RWPE2 (cell line): ENCODE measurements at regions not wholly inside any gene's neighbourhood (a gene's known extent, or its start where the extent isn't known, plus 50 kb on each side); places are given as distances from the start of the nearest gene placed in this dataset.

Experiments used
- ATAC-seq: fragments of 200-7000 bp; cut with Tn5 transposase; 3 replicates; pipeline ENCODE4 v1.9.1; 2021; ENCODE audit warnings: low read depth
- DNase-seq: peaks from one replicate; pipeline ENCODE4 v3.0.0-alpha.2; 2020; ENCODE audit warnings: low spot score
- H3K27ac ChIP-seq: fragments of 450-650 bp; 2 replicates; pipeline ENCODE4 v1.5.1; 2017; ENCODE audit warnings: mild to moderate bottlenecking; ENCODE audit not compliant: poor library complexity, severe bottlenecking
- H3K27me3 ChIP-seq: fragments of 250-450 bp; sonication (Bioruptor Pico); 2 replicates; pipeline ENCODE4 v1.5.1; 2021; ENCODE audit warnings: mild to moderate bottlenecking, moderate library complexity; ENCODE audit not compliant: insufficient read depth, poor library complexity, severe bottlenecking
- H3K36me3 ChIP-seq: fragments of 250-450 bp; sonication (Bioruptor Pico); 2 replicates; pipeline ENCODE4 v1.5.1; 2020; ENCODE audit warnings: low read depth, mild to moderate bottlenecking, moderate library complexity
- H3K4me1 ChIP-seq: fragments of 250-450 bp; sonication (Bioruptor Pico); 2 replicates; pipeline ENCODE4 v1.5.1; 2021; ENCODE audit warnings: mild to moderate bottlenecking, moderate library complexity; ENCODE audit not compliant: insufficient read depth, poor library complexity, severe bottlenecking
- H3K4me3 ChIP-seq: fragments of 250-450 bp; sonication (Bioruptor Pico); 2 replicates; pipeline ENCODE4 v1.5.1; 2021; ENCODE audit warnings: mild to moderate bottlenecking, moderate library complexity; ENCODE audit not compliant: severe bottlenecking
- H3K9me3 ChIP-seq: fragments of 250-450 bp; sonication (Bioruptor Pico); 2 replicates; pipeline ENCODE4 v1.5.1; 2021; ENCODE audit warnings: mild to moderate bottlenecking, moderate library complexity; ENCODE audit not compliant: severe bottlenecking
- TF ChIP-seq, protein P1 (sequence below): fragments of 450-650 bp; IDR thresholded peaks from one replicate; pipeline ENCODE4 v1.5.1; 2017; ENCODE audit warnings: mild to moderate bottlenecking, moderate library complexity; ENCODE audit not compliant: poor library complexity, severe bottlenecking

DNA sequence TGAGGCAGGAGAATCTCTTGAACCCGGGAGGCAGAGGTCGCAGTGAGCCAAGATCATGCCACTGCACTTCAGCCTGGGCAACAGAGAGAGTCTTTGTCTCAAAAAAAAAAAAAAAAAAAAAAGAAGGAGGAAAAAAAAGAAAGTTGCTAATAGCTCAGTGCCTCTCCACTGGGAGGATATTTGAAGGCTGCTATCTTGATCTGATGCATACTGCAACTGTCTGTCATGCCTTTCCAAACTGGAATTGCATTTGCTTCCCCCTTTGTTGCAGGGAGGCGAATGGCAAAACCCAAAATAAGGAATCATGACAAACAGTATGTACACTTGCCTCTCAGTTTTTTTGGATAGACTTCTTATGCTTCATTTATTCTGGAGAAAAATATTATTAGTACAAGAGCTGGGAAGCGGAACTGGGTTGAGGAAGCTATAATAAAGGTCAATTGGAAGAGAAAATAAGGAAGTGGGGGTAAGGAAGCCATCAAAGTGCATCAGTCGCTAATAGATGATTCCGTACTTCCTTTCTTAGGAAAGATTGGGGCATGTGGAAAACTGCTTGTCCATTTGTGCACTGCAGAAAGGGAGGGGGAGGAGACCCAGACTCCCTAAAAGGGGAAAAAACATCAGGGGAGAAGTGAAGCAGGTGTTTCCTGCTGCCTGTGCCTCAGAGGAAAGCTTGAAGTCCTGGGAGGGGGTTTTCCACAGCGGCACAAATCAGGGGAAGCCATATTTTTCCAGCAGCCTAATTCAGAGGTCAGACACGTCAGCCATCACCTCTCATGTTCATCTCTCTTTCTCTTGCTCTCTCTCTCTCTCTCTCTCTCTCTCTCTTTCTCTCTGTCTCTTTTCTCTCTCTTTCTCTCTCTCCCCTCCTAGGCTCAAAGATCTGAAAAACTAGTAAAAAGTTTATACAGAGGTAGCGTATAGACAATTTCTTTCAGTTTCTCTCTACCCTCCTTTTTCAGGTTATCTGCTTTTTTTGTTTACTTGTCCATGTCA lies 301.4 kb upstream of the TNP1 start:
- TF ChIP-seq, protein P1, sequence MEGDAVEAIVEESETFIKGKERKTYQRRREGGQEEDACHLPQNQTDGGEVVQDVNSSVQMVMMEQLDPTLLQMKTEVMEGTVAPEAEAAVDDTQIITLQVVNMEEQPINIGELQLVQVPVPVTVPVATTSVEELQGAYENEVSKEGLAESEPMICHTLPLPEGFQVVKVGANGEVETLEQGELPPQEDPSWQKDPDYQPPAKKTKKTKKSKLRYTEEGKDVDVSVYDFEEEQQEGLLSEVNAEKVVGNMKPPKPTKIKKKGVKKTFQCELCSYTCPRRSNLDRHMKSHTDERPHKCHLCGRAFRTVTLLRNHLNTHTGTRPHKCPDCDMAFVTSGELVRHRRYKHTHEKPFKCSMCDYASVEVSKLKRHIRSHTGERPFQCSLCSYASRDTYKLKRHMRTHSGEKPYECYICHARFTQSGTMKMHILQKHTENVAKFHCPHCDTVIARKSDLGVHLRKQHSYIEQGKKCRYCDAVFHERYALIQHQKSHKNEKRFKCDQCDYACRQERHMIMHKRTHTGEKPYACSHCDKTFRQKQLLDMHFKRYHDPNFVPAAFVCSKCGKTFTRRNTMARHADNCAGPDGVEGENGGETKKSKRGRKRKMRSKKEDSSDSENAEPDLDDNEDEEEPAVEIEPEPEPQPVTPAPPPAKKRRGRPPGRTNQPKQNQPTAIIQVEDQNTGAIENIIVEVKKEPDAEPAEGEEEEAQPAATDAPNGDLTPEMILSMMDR, result no peak
- no peak overlapping the region for H3K4me3 ChIP-seq
- no peaks in the 10 kb centered on the region for H3K9me3 ChIP-seq
- H3K36me3 ChIP-seq, result no peaks in the 10 kb centered on the region
- DNase-seq, result no peak
- H3K27me3 ChIP-seq, result no peaks in the 10 kb centered on the region
- H3K4me1 ChIP-seq, result peaks cover 22% of the 10 kb centered on the region
- peak overlapping the region; percentile 68 for H3K27ac ChIP-seq
- ATAC-seq, result no peak

DNA sequence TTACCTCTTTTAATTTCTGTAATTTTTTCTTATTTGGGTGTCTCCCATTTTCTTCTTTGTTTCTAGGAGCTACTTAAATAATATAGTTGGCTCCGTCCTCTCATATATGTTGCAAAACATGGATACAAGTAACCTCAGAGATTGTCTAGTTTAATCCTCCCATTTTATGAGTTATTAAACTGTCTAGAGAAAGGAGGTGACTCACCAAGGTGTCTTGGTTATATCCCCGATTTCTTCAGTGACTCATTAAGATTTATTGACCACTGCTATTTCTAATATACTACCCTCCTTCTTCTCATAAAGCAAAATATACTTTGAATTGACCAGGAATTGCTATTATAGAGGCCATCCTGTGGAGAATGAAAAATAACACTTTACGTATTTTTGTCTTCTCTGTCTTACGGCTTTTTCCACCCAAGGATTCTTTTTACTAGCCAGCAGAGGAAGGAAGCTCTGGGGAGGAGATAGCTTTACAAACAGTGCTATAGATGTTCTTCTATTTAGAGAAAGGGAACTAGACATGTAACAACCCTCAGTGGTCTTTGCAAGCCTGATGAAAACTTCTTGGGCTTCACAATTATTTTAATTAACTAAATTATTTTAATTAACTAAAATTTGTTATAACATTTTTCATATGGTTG lies 300.4 kb upstream of the TNP1 start:
- Histone ChIP-seq H3K36me3 (no peaks in the 10 kb centered on the region), H3K9me3 (no peaks in the 10 kb centered on the region), H3K27ac (peak overlapping the region; percentile 68), H3K4me3 (no peak overlapping the region), H3K4me1 (peaks cover 22% of the 10 kb centered on the region), H3K27me3 (no peaks in the 10 kb centered on the region)
- TF ChIP-seq, protein P1, result no peak
- DNase-seq (no peak), ATAC-seq (peak; percentile 94)

DNA sequence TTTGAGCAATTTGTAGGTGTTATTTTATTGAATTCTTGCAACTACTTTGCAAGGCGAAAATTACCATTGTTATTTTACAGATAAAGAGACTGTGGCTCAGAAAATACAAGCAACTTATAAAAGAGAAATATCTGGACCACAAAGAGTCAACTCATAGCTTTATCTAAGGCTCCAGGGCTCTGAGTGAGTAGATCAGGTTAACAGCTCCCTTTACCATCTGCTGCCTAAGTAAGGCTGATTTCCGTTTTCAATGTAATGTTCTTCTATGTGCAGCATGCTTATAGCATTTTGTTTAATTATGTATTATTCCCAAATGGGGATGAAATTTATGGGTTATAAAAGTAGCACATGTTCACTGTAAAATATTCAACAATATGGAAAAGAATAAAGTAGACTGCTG lies 299.1 kb upstream of the TNP1 start:
- Histone ChIP-seq H3K9me3 (no peaks in the 10 kb centered on the region), H3K27me3 (no peaks in the 10 kb centered on the region), H3K36me3 (no peaks in the 10 kb centered on the region), H3K4me3 (no peak overlapping the region), H3K4me1 (peaks cover 22% of the 10 kb centered on the region), H3K27ac (no peak overlapping the region)
- no peak for DNase-seq
- ATAC-seq, result no peak
- TF ChIP-seq, protein P1, result no peak

DNA sequence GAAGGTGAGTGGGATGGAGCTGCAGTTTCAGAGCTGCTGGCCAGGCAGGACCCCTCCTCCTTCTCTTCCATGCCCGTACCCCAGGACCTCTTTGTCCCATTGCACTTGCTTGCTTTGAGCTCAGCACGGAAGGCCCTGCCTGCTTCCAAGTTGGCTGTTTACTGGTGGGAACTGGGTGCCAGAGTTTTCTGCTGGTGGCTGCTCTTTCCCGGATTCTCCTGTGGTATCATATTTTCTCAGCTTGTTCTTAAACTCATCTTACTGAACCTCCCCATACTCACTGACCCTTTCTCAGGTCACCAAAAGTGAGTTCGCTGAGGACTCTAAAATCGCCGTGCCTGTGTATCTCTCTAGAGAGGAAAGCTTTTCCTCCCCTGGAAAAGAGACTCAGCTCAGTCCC lies 297.7 kb upstream of the TNP1 start:
- Histone ChIP-seq H3K4me3 (no peak overlapping the region), H3K27me3 (no peaks in the 10 kb centered on the region), H3K27ac (no peak overlapping the region), H3K9me3 (no peaks in the 10 kb centered on the region), H3K4me1 (peaks cover 18% of the 10 kb centered on the region), H3K36me3 (no peaks in the 10 kb centered on the region)
- no peak for ATAC-seq
- DNase-seq, result no peak
- TF ChIP-seq, protein P1, result no peak
